PFSK-1 (cell line): ENCODE measurements at regions not wholly inside any gene's neighbourhood (a gene's known extent, or its start where the extent isn't known, plus 50 kb on each side); places are given as distances from the start of the nearest gene placed in this dataset.

Experiments
- FOXP2 ChIP-seq: optimal IDR thresholded peaks from 2 replicates; pipeline ENCODE3; 2011; ENCODE audit warnings: borderline replicate concordance, control low read depth, inconsistent platforms; ENCODE audit not compliant: insufficient read depth; ENCODE audit errors: extremely low read length, extremely low read depth
- POLR2AphosphoS5 ChIP-seq: IDR thresholded peaks from 2 replicates; pipeline ENCODE4 v1.6.1; 2012; ENCODE audit warnings: low read depth, mild to moderate bottlenecking, control low read depth, low read length, moderate library complexity
- TAF1 ChIP-seq: IDR thresholded peaks from 2 replicates; pipeline ENCODE4 v1.6.1; 2012; ENCODE audit warnings: low read length, control low read depth, borderline replicate concordance; ENCODE audit not compliant: insufficient read depth
- TF ChIP-seq, protein P1 (sequence below), 2 experiments: IDR thresholded peaks; 2 replicates each; pipeline versions ENCODE4 v1.6.1 to v1.8.0; 2011 to 2012; ENCODE audit warnings: low read depth in 2 of 2, low read length in 2 of 2, control low read depth in 1 of 2, inconsistent platforms in 1 of 2, mild to moderate bottlenecking in 1 of 2, moderate library complexity in 1 of 2; ENCODE audit not compliant: insufficient read depth in 1 of 2

DNA sequence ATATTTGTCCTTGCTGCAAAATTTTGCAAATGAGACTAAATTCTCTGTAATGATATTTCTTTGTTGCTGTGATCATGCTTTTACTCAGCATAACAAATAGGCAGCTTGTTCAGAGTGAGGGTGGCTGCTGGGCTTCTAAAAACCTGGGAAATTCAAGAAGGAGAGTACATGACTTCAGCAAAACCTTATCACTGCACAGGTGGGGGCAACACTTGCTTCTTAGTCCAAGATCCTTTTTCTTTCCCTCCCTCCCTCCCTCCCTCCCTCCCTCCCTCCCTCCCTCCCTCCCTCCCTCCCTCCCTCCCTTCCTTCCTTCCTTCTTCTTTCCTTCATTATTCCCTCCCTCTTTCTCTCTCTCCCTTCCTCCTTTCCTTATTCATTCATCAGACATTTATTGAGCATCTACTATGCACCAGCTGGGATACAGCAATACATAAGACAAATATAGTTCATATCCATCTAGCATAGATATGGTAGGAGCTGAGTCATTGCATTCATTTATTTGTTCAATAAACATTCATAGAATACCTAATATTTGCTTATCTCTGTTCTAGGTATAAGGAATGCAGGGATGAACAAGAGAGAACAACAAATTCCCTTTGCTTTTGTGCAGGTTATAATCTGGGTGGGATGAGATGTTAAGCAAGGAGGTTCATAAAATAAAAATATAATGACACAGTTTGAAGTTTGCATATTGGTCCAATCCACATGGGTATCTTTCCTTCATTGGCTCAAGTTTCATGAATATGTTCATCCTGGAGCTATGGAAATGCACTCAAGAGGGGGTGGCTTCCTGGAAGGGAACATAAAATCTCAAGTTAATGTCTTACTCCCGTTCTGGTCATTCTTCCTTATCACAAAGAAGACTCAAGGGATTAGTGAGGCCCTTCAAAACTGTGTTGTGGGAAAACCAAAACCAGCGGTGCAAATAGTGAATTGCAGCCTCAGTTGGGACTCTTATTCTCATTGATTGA is 210.7 kb downstream of the PDCD6IP start:
- TF ChIP-seq, protein P1, sequence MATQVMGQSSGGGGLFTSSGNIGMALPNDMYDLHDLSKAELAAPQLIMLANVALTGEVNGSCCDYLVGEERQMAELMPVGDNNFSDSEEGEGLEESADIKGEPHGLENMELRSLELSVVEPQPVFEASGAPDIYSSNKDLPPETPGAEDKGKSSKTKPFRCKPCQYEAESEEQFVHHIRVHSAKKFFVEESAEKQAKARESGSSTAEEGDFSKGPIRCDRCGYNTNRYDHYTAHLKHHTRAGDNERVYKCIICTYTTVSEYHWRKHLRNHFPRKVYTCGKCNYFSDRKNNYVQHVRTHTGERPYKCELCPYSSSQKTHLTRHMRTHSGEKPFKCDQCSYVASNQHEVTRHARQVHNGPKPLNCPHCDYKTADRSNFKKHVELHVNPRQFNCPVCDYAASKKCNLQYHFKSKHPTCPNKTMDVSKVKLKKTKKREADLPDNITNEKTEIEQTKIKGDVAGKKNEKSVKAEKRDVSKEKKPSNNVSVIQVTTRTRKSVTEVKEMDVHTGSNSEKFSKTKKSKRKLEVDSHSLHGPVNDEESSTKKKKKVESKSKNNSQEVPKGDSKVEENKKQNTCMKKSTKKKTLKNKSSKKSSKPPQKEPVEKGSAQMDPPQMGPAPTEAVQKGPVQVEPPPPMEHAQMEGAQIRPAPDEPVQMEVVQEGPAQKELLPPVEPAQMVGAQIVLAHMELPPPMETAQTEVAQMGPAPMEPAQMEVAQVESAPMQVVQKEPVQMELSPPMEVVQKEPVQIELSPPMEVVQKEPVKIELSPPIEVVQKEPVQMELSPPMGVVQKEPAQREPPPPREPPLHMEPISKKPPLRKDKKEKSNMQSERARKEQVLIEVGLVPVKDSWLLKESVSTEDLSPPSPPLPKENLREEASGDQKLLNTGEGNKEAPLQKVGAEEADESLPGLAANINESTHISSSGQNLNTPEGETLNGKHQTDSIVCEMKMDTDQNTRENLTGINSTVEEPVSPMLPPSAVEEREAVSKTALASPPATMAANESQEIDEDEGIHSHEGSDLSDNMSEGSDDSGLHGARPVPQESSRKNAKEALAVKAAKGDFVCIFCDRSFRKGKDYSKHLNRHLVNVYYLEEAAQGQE (IDR thresholded peaks at IDR 0.05; ENCODE audit: insufficient read depth in 1 of 2, low read depth in 2 of 2, low read length in 2 of 2) = no peak
- TF ChIP-seq TAF1 (no peak), FOXP2 (no peak), POLR2AphosphoS5 (no peak)
